Keratinocyte (primary cell): ENCODE measurements at regions not wholly inside any gene's neighbourhood (a gene's known extent, or its start where the extent isn't known, plus 50 kb on each side); places are given as distances from the start of the nearest gene placed in this dataset.

ENCODE experiments used
- DNase-seq: peaks from one replicate; pipeline ENCODE4 v3.0.0-alpha.2; 2011; ENCODE audit warnings: low read depth, missing footprints, low spot score
- FAIRE-seq: peaks from 2 replicates; lab custom pipeline; 2011; peaks lifted over from hg19 to GRCh38; lab: Jason Lieb, UNC
- H2AFZ ChIP-seq: 2 replicates; pipeline ENCODE4 v1.6.0; 2012; ENCODE audit warnings: low read length, control low read depth, inconsistent platforms; ENCODE audit not compliant: control insufficient read depth
- H3K27ac ChIP-seq: 2 replicates; pipeline ENCODE4 v1.5.1; 2011; ENCODE audit warnings: low read length; ENCODE audit not compliant: control insufficient read depth, insufficient read depth
- H3K27me3 ChIP-seq: 3 replicates; pipeline ENCODE4 v1.6.0; 2011; ENCODE audit warnings: low read length; ENCODE audit not compliant: control insufficient read depth, insufficient read depth; ENCODE audit errors: extremely low read depth
- H3K36me3 ChIP-seq, 2 experiments: 2 replicates in 1 of 2; 3 replicates in 1 of 2; pipeline ENCODE4 v1.5.1; 2011; ENCODE audit warnings: low read length in 2 of 2, mild to moderate bottlenecking in 1 of 2; ENCODE audit not compliant: control insufficient read depth in 2 of 2, insufficient read depth in 2 of 2; ENCODE audit errors: extremely low read depth in 1 of 2
- H3K4me1 ChIP-seq: 3 replicates; pipeline ENCODE4 v1.5.1; 2011; ENCODE audit warnings: low read length; ENCODE audit not compliant: control insufficient read depth, insufficient read depth; ENCODE audit errors: extremely low read depth
- H3K4me2 ChIP-seq: 3 replicates; pipeline ENCODE4 v1.6.0; 2011; ENCODE audit warnings: low read depth, low read length; ENCODE audit not compliant: control insufficient read depth, insufficient read depth; ENCODE audit errors: extremely low read depth
- H3K4me3 ChIP-seq, 3 experiments: fragments of 200-600 bp in 1 of 3; sonication (generic) in 1 of 3; 2 replicates in 2 of 3; 3 replicates in 1 of 3; pipeline ENCODE4 v1.5.1; 2011 to 2016; ENCODE audit warnings: low read length in 3 of 3, mild to moderate bottlenecking in 3 of 3, control low read depth in 2 of 3, inconsistent platforms in 1 of 3, low read depth in 1 of 3, mixed read lengths in 1 of 3, mixed run types in 1 of 3, moderate library complexity in 1 of 3; ENCODE audit not compliant: control insufficient read depth in 2 of 3, insufficient read depth in 2 of 3; ENCODE audit errors: extremely low read depth in 1 of 3
- H3K79me2 ChIP-seq: 2 replicates; pipeline ENCODE4 v1.6.0; 2012; ENCODE audit warnings: low read length; ENCODE audit not compliant: control insufficient read depth, insufficient read depth
- H3K9ac ChIP-seq: 3 replicates; pipeline ENCODE4 v1.6.0; 2011; ENCODE audit warnings: low read length; ENCODE audit not compliant: control insufficient read depth, insufficient read depth; ENCODE audit errors: extremely low read depth
- H3K9me1 ChIP-seq: 3 replicates; pipeline ENCODE4 v1.6.0; 2011; ENCODE audit warnings: low read length; ENCODE audit not compliant: control insufficient read depth, insufficient read depth; ENCODE audit errors: extremely low read depth
- H3K9me3 ChIP-seq: 2 replicates; pipeline ENCODE4 v1.5.1; 2012; ENCODE audit warnings: low read depth, low read length; ENCODE audit not compliant: control insufficient read depth
- H4K20me1 ChIP-seq: 3 replicates; pipeline ENCODE4 v1.6.0; 2011; ENCODE audit warnings: low read length; ENCODE audit not compliant: control insufficient read depth, insufficient read depth; ENCODE audit errors: extremely low read depth
- CTCF ChIP-seq, 3 experiments: IDR thresholded peaks in 1 of 3; conservative IDR thresholded peaks in 1 of 3; optimal IDR thresholded peaks in 1 of 3; 2 replicates in 2 of 3; 3 replicates in 1 of 3; pipeline versions ENCODE3 to v1.5.1; 2011; ENCODE audit warnings: low read length in 3 of 3, mild to moderate bottlenecking in 3 of 3, moderate library complexity in 2 of 3, control low read depth in 1 of 3, inconsistent platforms in 1 of 3; ENCODE audit not compliant: insufficient read depth in 2 of 3; ENCODE audit errors: extremely low read depth in 1 of 3
- EZH2 ChIP-seq: IDR thresholded peaks from one replicate; pipeline ENCODE4 v1.6.1; 2012; ENCODE audit warnings: inconsistent platforms, mild to moderate bottlenecking, low read length, moderate library complexity
- dilution Hi-C: fragments of 300-500 bp; cut with MboI; formaldehyde crosslinking; loops from one replicate; pipeline ENCODE4 v1.7.0; 2020; ENCODE audit warnings: low sequenced_read_pairs; ENCODE audit not compliant: extremely low pct_ligation_motif_present

DNA sequence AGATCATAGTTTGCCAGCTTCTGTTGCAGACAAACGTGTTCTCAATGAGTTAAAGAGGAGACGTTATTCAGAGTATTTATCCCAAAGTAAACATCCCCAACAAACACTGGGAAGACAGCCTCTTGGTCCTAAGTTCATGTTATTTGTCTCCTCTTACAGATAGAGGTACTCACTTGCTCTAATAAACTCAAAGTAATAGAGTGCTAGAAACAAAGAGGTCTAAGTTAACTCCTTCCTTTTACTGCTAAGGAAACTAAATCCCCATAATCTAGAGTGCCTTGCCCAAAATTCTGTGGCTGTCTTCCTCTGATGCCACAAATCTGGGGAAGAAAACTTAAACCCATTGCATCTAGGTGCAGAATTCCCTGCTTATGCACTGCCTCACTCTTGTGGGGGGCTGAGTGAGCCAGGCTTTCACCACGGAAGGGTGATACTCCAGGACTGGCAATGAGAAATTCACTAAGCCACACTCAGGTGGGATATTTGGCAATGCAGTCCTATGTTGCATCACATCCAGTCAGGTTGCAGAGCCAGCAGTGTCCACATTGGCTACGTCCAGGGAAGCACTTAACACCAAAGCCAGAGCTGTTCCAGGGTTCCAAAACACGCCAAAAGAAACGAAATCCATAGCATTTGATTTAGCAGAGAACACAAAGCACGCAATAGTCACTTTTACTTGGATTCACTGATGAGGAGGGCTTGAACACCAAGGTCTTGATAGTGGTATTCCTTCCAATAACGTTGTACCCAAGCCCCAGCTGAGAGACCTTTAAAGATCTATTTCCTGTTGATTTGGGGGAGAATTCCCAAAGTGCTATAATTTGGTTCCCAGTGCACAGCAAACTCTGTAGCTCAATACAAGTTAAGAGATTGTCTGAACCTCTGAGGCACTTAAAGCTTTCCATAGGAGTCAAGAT is 81.0 kb upstream of the FOXQ1 start:
- Histone ChIP-seq H3K79me2 (no peaks in the 10 kb centered on the region), H3K36me3 (no peaks in the 10 kb centered on the region), H3K9ac (no peak overlapping the region), H3K4me1 (peaks cover 5% of the 10 kb centered on the region), H2AFZ (no peak overlapping the region), H3K4me2 (no peak overlapping the region), H3K9me1 (no peaks in the 10 kb centered on the region), H3K9me3 (no peaks in the 10 kb centered on the region), H3K27me3 (no peaks in the 10 kb centered on the region), H3K4me3 (no peak overlapping the region), H3K27ac (no peak overlapping the region), H4K20me1 (no peaks in the 10 kb centered on the region)
- DNase-seq (no peak), FAIRE-seq (no peak)
- dilution Hi-C loops: no loop called here
- TF ChIP-seq EZH2 (no peak), CTCF (optimal IDR thresholded peaks at IDR 0.05 in 1 of 3, IDR thresholded peaks at IDR 0.05 in 1 of 3, conservative IDR thresholded peaks at IDR 0.05 in 1 of 3; ENCODE audit: extremely low read depth in 1 of 3, insufficient read depth in 2 of 3, low read length in 3 of 3) (no peak)

GRCh38 chr6:1230281-1230680 is 81.6 kb upstream of the FOXQ1 start:
- TF ChIP-seq CTCF (optimal IDR thresholded peaks at IDR 0.05 in 1 of 3, IDR thresholded peaks at IDR 0.05 in 1 of 3, conservative IDR thresholded peaks at IDR 0.05 in 1 of 3; ENCODE audit: extremely low read depth in 1 of 3, insufficient read depth in 2 of 3, low read length in 3 of 3) (no peak), EZH2 (no peak)
- no peaks in the 10 kb centered on the region for H3K9me1 ChIP-seq
- peaks cover 5% of the 10 kb centered on the region for H3K4me1 ChIP-seq
- DNase-seq: no peak
- no peak for FAIRE-seq
- H3K27me3 ChIP-seq: no peaks in the 10 kb centered on the region
- dilution Hi-C loops: no loop called here
- H3K27ac ChIP-seq: no peak overlapping the region
- no peak overlapping the region for H3K9ac ChIP-seq
- no peaks in the 10 kb centered on the region for H3K9me3 ChIP-seq
- no peak overlapping the region for H3K4me3 ChIP-seq
- no peaks in the 10 kb centered on the region for H4K20me1 ChIP-seq
- no peaks in the 10 kb centered on the region for H3K79me2 ChIP-seq
- no peak overlapping the region for H2AFZ ChIP-seq
- no peak overlapping the region for H3K4me2 ChIP-seq
- H3K36me3 ChIP-seq: no peaks in the 10 kb centered on the region
